Uterus (tissue), 3 donors: ENCODE measurements at regions not wholly inside any gene's neighbourhood (a gene's known extent, or its start where the extent isn't known, plus 50 kb on each side); places are given as distances from the start of the nearest gene placed in this dataset.

Experiments used
- DNase-seq, 2 donors: peaks; one replicate each; pipeline ENCODE4 v3.0.0-alpha.2; 2019 to 2020
- H3K27ac ChIP-seq, 2 donors: fragments of 200-600 bp; sonication (generic); 1 replicate in 1 of 2; 2 replicates in 1 of 2; pipeline ENCODE4 v1.5.1; 2016 to 2018
- H3K27me3 ChIP-seq, 2 donors: fragments of 200-600 bp; sonication (generic); one replicate each; pipeline ENCODE4 v1.5.1; 2018 to 2019; ENCODE audit warnings: control low read depth in 1 of 2
- H3K36me3 ChIP-seq, 2 donors: fragments of 200-600 bp; sonication (generic); one replicate each; pipeline ENCODE4 v1.5.1; 2019; ENCODE audit warnings: control low read depth in 1 of 2
- H3K4me1 ChIP-seq, 2 donors: fragments of 200-600 bp; sonication (generic); one replicate each; pipeline ENCODE4 v1.5.1; 2018 to 2019; ENCODE audit warnings: control low read depth in 1 of 2
- H3K4me3 ChIP-seq, 2 donors: fragments of 200-600 bp; sonication (generic); 1 replicate in 1 of 2; 2 replicates in 1 of 2; pipeline ENCODE4 v1.5.1; 2018 to 2019; ENCODE audit warnings: mild to moderate bottlenecking in 1 of 2
- H3K9me3 ChIP-seq, 2 donors: fragments of 200-600 bp; sonication (generic); one replicate each; pipeline ENCODE4 v1.5.1; 2019; ENCODE audit warnings: control low read depth in 1 of 2
- POLR2A ChIP-seq, 2 donors: fragments of 450-650 bp; IDR thresholded peaks; one replicate each; pipeline ENCODE4 v1.6.1; 2016; ENCODE audit warnings: antibody characterized with exemption in 2 of 2, mild to moderate bottlenecking in 1 of 2, moderate library complexity in 1 of 2
- intact Hi-C: fragments of 100-400 bp; cut with DNase I; formaldehyde crosslinking; loops from one replicate; pipeline ENCODE4 v1.15.1; 2023; ENCODE audit warnings: low total_unique reads
- TF ChIP-seq, protein P1 (sequence below), 4 experiments: fragments of 200-600 bp in 2 of 4; fragments of 450-650 bp in 2 of 4; sonication (generic) in 2 of 4; IDR thresholded peaks; one replicate each; pipeline ENCODE4 v1.5.1; 2016 to 2019; ENCODE audit warnings: antibody characterized with exemption in 4 of 4, mild to moderate bottlenecking in 2 of 4, moderate library complexity in 1 of 4
- donor health status: DM: yes; HTN: yes; CAD: no.

DNA sequence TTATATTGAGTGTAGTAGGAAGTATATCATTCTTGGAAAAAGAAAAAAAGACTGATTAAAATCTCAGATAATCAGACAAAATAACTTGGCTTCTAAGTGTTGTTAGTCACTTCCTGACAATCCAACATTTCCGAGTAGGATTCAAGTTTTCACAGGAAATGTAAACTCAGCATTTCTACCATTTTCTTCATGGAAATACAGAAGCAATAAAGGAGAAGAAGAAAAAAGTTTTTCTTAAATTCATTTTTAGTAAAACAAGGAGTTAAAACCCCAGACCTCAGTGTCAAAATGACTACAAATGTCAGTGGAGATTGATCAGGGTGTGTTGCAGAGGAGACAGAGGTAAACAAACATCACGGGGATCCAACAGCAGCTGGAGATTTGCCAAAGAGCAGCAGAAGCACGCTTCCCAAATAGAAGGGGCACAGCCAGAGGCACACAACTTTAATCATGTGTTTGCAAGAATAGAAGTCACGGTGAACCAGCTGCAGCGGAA, 129.3 kb upstream of the FAM9B start:
- H3K4me3 ChIP-seq = no peak overlapping the region
- TF ChIP-seq POLR2A (IDR thresholded peaks at IDR 0.05) = no peak
- TF ChIP-seq, protein P1, sequence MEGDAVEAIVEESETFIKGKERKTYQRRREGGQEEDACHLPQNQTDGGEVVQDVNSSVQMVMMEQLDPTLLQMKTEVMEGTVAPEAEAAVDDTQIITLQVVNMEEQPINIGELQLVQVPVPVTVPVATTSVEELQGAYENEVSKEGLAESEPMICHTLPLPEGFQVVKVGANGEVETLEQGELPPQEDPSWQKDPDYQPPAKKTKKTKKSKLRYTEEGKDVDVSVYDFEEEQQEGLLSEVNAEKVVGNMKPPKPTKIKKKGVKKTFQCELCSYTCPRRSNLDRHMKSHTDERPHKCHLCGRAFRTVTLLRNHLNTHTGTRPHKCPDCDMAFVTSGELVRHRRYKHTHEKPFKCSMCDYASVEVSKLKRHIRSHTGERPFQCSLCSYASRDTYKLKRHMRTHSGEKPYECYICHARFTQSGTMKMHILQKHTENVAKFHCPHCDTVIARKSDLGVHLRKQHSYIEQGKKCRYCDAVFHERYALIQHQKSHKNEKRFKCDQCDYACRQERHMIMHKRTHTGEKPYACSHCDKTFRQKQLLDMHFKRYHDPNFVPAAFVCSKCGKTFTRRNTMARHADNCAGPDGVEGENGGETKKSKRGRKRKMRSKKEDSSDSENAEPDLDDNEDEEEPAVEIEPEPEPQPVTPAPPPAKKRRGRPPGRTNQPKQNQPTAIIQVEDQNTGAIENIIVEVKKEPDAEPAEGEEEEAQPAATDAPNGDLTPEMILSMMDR (IDR thresholded peaks at IDR 0.05) = no peak
- intact Hi-C loops = no loop called here

GRCh38 chrX:9164086-9164485, 130.2 kb upstream of the FAM9B start:
- no peak overlapping the region for H3K4me3 ChIP-seq
- TF ChIP-seq, protein P1 (IDR thresholded peaks at IDR 0.05) = no peak
- no peak for TF ChIP-seq POLR2A (IDR thresholded peaks at IDR 0.05)
- H3K36me3 ChIP-seq = no peaks in the 10 kb centered on the region
- intact Hi-C loops = no loop called here
- no peaks in the 10 kb centered on the region for H3K27me3 ChIP-seq
- no peaks in the 10 kb centered on the region for H3K9me3 ChIP-seq
- DNase-seq = no peak
- no peaks in the 10 kb centered on the region for H3K4me1 ChIP-seq
- H3K27ac ChIP-seq = no peak overlapping the region

More for the DNA sequence above, 129.3 kb upstream of the FAM9B start:
- no peaks in the 10 kb centered on the region for H3K9me3 ChIP-seq
- no peak overlapping the region for H3K27ac ChIP-seq
- H3K36me3 ChIP-seq = no peaks in the 10 kb centered on the region
- H3K27me3 ChIP-seq = no peaks in the 10 kb centered on the region
- no peaks in the 10 kb centered on the region for H3K4me1 ChIP-seq
- no peak for DNase-seq

DNA sequence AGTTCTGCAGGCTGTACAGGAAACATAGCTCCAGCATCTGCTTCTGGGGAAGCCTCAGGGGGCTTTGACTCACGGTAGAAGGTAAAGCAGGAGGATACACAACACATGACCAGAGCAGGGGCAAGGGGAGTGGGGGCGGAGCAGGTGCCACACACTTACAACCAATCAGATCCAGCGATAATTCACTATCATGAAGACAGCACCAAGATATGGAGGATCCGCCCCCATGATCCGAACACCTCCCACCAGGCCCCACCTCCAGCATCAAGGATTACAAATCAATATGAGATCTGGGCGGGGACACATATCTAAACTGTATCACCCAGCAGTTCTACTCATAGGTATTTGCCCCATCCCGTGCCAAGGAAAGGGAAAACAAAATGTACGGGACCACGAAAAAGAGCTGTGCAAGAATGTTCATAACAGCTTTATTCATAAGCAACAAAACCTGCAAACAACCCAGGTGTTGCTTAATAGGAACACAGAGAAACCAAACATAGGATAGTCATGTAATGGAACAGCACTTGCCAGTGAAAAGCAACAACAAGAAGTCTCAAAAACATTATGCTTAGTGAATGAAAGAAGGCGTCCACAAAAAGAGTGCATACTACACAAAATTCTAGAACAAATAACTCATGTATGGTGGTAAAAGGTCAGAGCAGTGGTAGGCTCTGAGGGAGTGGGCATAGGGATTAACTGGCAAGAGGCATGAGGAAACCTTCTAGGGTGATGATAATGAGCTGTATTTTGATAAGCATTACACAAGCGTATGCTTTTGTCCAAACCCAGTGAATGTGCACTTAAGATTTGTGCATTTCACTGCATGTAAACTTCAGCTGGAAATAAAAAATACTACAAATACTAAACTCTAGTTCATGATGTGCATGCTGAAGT, 130.9 kb upstream of the FAM9B start:
- Histone ChIP-seq H3K36me3 (no peaks in the 10 kb centered on the region), H3K27ac (no peak overlapping the region), H3K27me3 (no peaks in the 10 kb centered on the region), H3K4me1 (no peaks in the 10 kb centered on the region), H3K4me3 (no peak overlapping the region), H3K9me3 (no peaks in the 10 kb centered on the region)
- intact Hi-C loops = no loop called here
- no peak for DNase-seq
- no peak for TF ChIP-seq POLR2A (IDR thresholded peaks at IDR 0.05)
- TF ChIP-seq, protein P1 (IDR thresholded peaks at IDR 0.05) = no peak

GRCh38 chrX:9166584-9166944, 132.6 kb upstream of the FAM9B start:
- DNase-seq = no peak
- no peak overlapping the region for H3K4me3 ChIP-seq
- H3K4me1 ChIP-seq = no peaks in the 10 kb centered on the region
- H3K36me3 ChIP-seq = no peaks in the 10 kb centered on the region
- H3K9me3 ChIP-seq = no peaks in the 10 kb centered on the region
- no peak overlapping the region for H3K27ac ChIP-seq
- TF ChIP-seq POLR2A (IDR thresholded peaks at IDR 0.05) = no peak
- TF ChIP-seq, protein P1 (IDR thresholded peaks at IDR 0.05) = no peak
- intact Hi-C loops = no loop called here
- H3K27me3 ChIP-seq = no peaks in the 10 kb centered on the region

DNA sequence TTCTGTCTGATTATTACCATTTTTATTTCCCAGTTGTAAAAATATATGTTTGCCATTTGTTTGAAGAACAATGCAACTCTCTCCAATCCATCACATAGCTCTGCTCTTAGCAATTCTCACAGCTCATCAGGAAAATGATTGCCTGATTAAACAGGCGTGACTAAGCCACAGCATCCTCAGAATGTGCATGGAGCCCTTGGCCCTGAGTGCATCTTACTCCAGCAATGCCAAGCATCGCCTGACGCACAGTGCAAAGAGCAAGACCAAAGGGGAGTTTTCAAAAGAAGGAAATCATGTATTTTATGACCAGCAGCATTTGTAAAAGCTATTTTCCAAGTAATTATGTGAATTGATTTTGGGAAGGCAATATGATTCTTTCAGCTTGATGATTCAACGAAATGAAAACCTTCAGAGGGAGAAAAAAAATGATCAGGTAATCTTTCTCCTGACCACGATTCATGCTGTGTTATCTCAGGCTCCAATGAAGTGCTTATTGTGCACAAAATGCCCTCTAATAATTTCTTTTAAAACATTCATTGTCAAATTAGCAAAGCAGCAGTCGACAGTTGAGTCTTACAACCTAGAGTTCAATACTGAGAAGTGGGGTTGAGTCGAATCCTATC, 138.0 kb upstream of the FAM9B start:
- intact Hi-C loops = no loop called here
- DNase-seq = no peak
- Histone ChIP-seq H3K4me1 (no peaks in the 10 kb centered on the region), H3K36me3 (no peaks in the 10 kb centered on the region), H3K27me3 (no peaks in the 10 kb centered on the region), H3K4me3 (no peak overlapping the region), H3K9me3 (no peaks in the 10 kb centered on the region), H3K27ac (no peak overlapping the region)
- TF ChIP-seq, protein P1 (IDR thresholded peaks at IDR 0.05) = no peak
- no peak for TF ChIP-seq POLR2A (IDR thresholded peaks at IDR 0.05)
